ENCODE measurements at regions not wholly inside any gene's neighbourhood (a gene's known extent, or its start where the extent isn't known, plus 50 kb on each side); places are given as distances from the start of the nearest gene placed in this dataset.
"Not testable (repeated sequence)": the region's sequence is repeated elsewhere in the genome, so short reads cannot be mapped to it uniquely, and the experiment has no call there.

DNA sequence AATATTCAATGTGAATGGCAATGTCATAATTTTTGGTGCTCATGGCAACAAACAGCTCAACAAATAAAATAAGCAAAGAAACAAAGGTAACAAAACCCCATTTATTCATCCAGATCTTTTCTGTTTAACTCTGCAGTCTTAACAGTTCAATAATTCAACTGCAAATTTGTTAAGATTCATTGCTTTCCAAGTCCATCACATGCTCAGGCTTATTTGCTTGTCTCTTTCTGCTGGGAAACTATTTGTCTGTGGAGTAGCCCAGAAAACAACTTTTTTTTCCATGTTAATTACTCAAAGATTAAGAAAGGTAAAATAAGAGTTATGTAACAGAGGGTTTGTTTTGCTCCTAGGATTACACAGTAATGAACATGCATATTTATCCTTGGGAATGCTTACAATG, 92.6 kb upstream of the PNPT1 start:
- no peak for DNase-seq (ENCODE audit: low spot score)
- ChIA-PET CTCF (no interaction called here), POLR2A (ENCODE audit: low non-redundant PET) (no interaction called here)
- no TSS peak for BruUV-seq (replicated peaks)
- H3K4me3 ChIP-seq (ENCODE audit: low read depth, low read length, poor library complexity, severe bottlenecking): no peak overlapping the region
- H3K36me3 ChIP-seq (ENCODE audit: insufficient read depth, low read length, poor library complexity, severe bottlenecking): no peaks in the 10 kb centered on the region
- intact Hi-C loops (cut with micrococcal nuclease; ENCODE audit: unreplicated experiment): no loop called here
- no peak overlapping the region for H3K27ac ChIP-seq (ENCODE audit: low read depth, low read length, poor library complexity, severe bottlenecking)
- no peaks in the 10 kb centered on the region for H3K4me1 ChIP-seq (ENCODE audit: insufficient read depth, low read length, poor library complexity, severe bottlenecking)
- H3K27me3 ChIP-seq (replicated peaks; ENCODE audit: insufficient read depth, low read depth, low read length, poor library complexity): no peaks in the 10 kb centered on the region
- TF ChIP-seq CTCF (conservative IDR thresholded peaks at IDR 0.05; ENCODE audit: low read depth, low read length) (no peak), EZH2 (IDR thresholded peaks at IDR 0.05; ENCODE audit: borderline replicate concordance, low read depth, low read length, poor library complexity, severe bottlenecking) (no peak)
- H3K9me3 ChIP-seq (ENCODE audit: low read depth, low read length, poor library complexity, severe bottlenecking): no peaks in the 10 kb centered on the region

DNA sequence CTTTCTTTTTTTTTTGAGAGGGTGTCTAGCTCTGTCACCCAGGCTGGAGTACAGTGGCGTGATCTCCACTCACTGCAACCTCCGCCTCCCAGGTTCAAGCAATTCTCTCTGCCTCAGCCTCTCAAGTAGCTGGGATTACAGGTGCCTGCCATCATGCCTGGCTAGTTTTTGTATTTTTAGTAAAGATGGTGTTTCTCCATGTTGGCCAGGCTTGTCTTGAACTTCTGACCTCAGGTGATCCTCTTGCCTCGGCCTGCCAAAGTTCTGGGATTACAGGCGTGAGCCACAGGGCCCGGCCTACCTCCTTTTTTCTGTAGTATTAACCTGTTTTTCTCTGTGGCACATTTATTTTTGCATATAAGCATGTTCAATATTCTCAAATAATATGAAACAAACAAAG, 90.1 kb upstream of the PNPT1 start:
- H3K4me3 ChIP-seq (ENCODE audit: low read depth, low read length, poor library complexity, severe bottlenecking); POLR2A ChIA-PET (ENCODE audit: low non-redundant PET); DNase-seq (ENCODE audit: low spot score); H3K27ac ChIP-seq (ENCODE audit: low read depth, low read length, poor library complexity, severe bottlenecking); CTCF ChIA-PET; intact Hi-C loops (cut with micrococcal nuclease; ENCODE audit: unreplicated experiment); BruUV-seq (replicated peaks); H3K27me3 ChIP-seq (replicated peaks; ENCODE audit: insufficient read depth, low read depth, low read length, poor library complexity); H3K4me1 ChIP-seq (ENCODE audit: insufficient read depth, low read length, poor library complexity, severe bottlenecking); H3K9me3 ChIP-seq (ENCODE audit: low read depth, low read length, poor library complexity, severe bottlenecking); H3K36me3 ChIP-seq (ENCODE audit: insufficient read depth, low read length, poor library complexity, severe bottlenecking): not testable (repeated sequence)

DNA sequence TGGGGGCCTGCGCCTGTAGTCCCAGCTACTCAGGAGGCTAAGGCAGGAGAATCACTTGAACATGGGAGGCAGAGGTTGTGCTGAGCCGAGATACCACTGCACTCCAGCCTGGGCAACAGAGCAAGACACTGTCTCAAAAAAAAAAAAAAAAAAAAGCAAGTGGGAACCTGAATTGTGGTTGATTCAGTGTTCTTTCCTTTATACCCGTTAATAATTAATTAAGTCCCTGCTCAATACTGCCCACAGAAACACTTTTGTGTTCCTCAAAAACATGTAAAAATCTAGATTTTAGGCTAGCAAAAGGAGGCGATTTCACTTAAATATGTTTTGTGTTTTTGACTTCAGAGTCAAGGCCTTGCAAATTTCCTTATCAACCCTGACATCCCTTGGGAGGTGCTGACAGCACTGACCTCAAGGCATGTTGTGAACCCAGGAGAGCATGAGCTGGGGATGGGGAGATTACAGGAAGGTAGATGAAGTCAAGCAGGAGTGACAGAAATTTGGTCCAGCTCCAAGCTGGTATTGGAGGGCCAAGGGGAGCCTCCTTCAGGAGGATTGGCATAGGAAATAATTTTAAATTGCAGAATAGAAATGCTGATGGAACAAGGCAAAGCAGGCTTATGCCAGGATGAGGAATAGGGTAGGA, 89.0 kb upstream of the PNPT1 start:
- no peak overlapping the region for H3K4me3 ChIP-seq (ENCODE audit: low read depth, low read length, poor library complexity, severe bottlenecking)
- POLR2A ChIA-PET (ENCODE audit: low non-redundant PET): no interaction called here

More for the DNA sequence above, 89.0 kb upstream of the PNPT1 start:
- no peaks in the 10 kb centered on the region for H3K9me3 ChIP-seq (ENCODE audit: low read depth, low read length, poor library complexity, severe bottlenecking)
- peaks cover 11% of the 10 kb centered on the region for H3K27me3 ChIP-seq (replicated peaks; ENCODE audit: insufficient read depth, low read depth, low read length, poor library complexity)
- no peaks in the 10 kb centered on the region for H3K4me1 ChIP-seq (ENCODE audit: insufficient read depth, low read length, poor library complexity, severe bottlenecking)
- H3K27ac ChIP-seq (ENCODE audit: low read depth, low read length, poor library complexity, severe bottlenecking): no peak overlapping the region
- intact Hi-C loops (cut with micrococcal nuclease; ENCODE audit: unreplicated experiment): no loop called here
- CTCF ChIA-PET: no interaction called here
- BruUV-seq (replicated peaks): no TSS peak
- DNase-seq (ENCODE audit: low spot score): no peak
- no peak for TF ChIP-seq CTCF (conservative IDR thresholded peaks at IDR 0.05; ENCODE audit: low read depth, low read length)
- H3K36me3 ChIP-seq (ENCODE audit: insufficient read depth, low read length, poor library complexity, severe bottlenecking): no peaks in the 10 kb centered on the region

All from A673 (cell line).